ENCODE measurements at regions not wholly inside any gene's neighbourhood (a gene's known extent, or its start where the extent isn't known, plus 50 kb on each side); places are given as distances from the start of the nearest gene placed in this dataset.

DNA sequence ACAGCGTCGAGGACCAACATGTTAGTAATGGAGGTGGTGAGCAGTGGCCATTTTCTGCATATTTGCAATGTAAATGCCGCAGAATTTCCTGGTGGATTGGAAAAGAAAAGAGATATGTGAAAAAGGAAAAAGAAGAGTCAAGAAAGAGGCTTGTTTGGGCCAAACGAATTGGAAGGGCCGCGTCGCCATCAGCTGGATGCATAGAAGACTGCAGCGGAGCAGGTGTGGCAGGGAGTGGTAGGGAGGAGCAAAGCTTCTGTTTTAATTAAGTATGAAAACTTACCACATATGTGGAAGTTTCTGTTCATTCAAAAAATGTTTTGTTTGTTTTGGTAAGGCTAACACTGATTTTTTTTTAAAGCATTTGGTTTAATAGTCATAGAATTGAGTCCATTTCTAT is 690.7 kb downstream of the NCAM2 start:
- BruUV-seq (replicated peaks), result no TSS peak
- H3K9me2 ChIP-seq (ENCODE audit: insufficient read depth), result no peaks in the 10 kb centered on the region
- no peaks in the 10 kb centered on the region for H3F3A ChIP-seq (ENCODE audit: insufficient read depth, low read depth)
- H3K4me2 ChIP-seq, result no peak overlapping the region
- no peak overlapping the region for H2AFZ ChIP-seq
- no peaks in the 10 kb centered on the region for H3K4me1 ChIP-seq (replicated peaks; ENCODE audit: insufficient read depth)
- no peak overlapping the region for H3K27ac ChIP-seq
- no peaks in the 10 kb centered on the region for H3K36me3 ChIP-seq (ENCODE audit: low read depth)
- no peaks in the 10 kb centered on the region for H3K9me3 ChIP-seq (ENCODE audit: insufficient read depth, low read depth)
- intact Hi-C loops (cut with micrococcal nuclease; ENCODE audit: unreplicated experiment), result loop anchor here (10.0 kb wide), 1 partner anchor 454 kb away; no protein-coding TSS in a partner anchor
- DNase-seq, result no peak
- ChIA-PET CTCF (no interaction called here), POLR2A (ENCODE audit: unreplicated experiment) (no interaction called here)
- no peak for TF ChIP-seq EZH2 (IDR thresholded peaks at IDR 0.05; ENCODE audit: low read depth)
- H4K20me1 ChIP-seq (ENCODE audit: insufficient read depth), result no peaks in the 10 kb centered on the region
- H3K79me2 ChIP-seq (ENCODE audit: low read depth), result no peaks in the 10 kb centered on the region
- H3K27me3 ChIP-seq (ENCODE audit: insufficient read depth, low read depth), result no peaks in the 10 kb centered on the region
- H3K4me3 ChIP-seq, result no peak overlapping the region

- H3K9me2 ChIP-seq (ENCODE audit: insufficient read depth), result no peaks in the 10 kb centered on the region
- H3K9me3 ChIP-seq (ENCODE audit: insufficient read depth, low read depth), result no peaks in the 10 kb centered on the region
- no peaks in the 10 kb centered on the region for H3K36me3 ChIP-seq (ENCODE audit: low read depth)
- H3F3A ChIP-seq (ENCODE audit: insufficient read depth, low read depth), result no peaks in the 10 kb centered on the region
- intact Hi-C loops (cut with micrococcal nuclease; ENCODE audit: unreplicated experiment), result no loop called here
- POLR2A ChIA-PET (ENCODE audit: unreplicated experiment), result no interaction called here
- CTCF ChIA-PET, result no interaction called here
- no peaks in the 10 kb centered on the region for H4K20me1 ChIP-seq (ENCODE audit: insufficient read depth)
- H2AFZ ChIP-seq, result no peak overlapping the region
- no peak overlapping the region for H3K4me3 ChIP-seq
- no peaks in the 10 kb centered on the region for H3K27me3 ChIP-seq (ENCODE audit: insufficient read depth, low read depth)
- no peaks in the 10 kb centered on the region for H3K4me1 ChIP-seq (replicated peaks; ENCODE audit: insufficient read depth)
- no peaks in the 10 kb centered on the region for H3K79me2 ChIP-seq (ENCODE audit: low read depth)
- DNase-seq, result no peak
- TF ChIP-seq CTCF (conservative IDR thresholded peaks at IDR 0.05) (no peak), EZH2 (IDR thresholded peaks at IDR 0.05; ENCODE audit: low read depth) (no peak)
- no peak overlapping the region for H3K27ac ChIP-seq
- H3K4me2 ChIP-seq, result no peak overlapping the region
- no TSS peak for BruUV-seq (replicated peaks)
Observed at GRCh38 chr21:21690068-21690665, 692.0 kb downstream of the NCAM2 start.

DNA sequence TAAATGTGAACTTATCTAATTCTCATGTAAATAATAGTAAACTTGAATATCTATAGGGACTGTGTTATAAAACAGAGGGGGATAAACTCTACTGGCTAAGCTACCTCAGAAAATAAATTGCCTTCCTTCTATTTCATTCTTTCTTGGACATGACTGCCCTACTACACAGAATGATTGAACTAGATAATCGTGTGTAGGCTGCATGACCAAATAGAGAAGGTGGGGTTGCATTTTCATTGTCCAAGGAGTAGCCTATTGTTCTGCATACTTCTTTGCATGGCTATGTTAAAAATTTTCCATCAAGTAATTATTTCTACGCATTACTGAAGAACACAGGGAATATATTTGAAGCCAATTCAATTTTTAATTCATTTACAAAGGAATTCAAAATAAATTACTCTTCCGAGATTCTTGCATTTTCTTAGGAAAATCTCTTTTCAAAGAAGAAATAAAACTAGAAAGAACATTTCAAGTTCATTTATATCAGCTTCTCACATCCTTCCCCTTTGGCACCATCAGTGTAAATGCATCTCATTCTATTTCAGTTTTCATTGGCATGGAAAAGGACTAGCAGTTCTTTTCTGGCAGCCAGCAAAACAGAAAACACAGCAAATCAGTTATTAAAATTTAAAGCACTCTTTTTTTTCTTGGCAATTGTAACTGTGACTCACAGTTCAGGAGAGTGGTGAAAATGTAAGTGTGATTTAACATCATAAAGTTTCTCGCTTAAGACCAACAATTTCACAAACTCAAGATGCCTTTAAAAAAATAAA is 714.7 kb downstream of the NCAM2 start:
- BruUV-seq (replicated peaks), result no TSS peak
- no peaks in the 10 kb centered on the region for H4K20me1 ChIP-seq (ENCODE audit: insufficient read depth)
- H3K4me3 ChIP-seq, result no peak overlapping the region
- H3K79me2 ChIP-seq (ENCODE audit: low read depth), result no peaks in the 10 kb centered on the region
- POLR2A ChIA-PET (ENCODE audit: unreplicated experiment), result no interaction called here
- no peaks in the 10 kb centered on the region for H3K9me2 ChIP-seq (ENCODE audit: insufficient read depth)
- no peaks in the 10 kb centered on the region for H3K4me1 ChIP-seq (replicated peaks; ENCODE audit: insufficient read depth)
- DNase-seq, result no peak
- CTCF ChIA-PET, result no interaction called here
- TF ChIP-seq CTCF (conservative IDR thresholded peaks at IDR 0.05) (no peak), EZH2 (IDR thresholded peaks at IDR 0.05; ENCODE audit: low read depth) (no peak)
- H3K4me2 ChIP-seq, result no peak overlapping the region
- H3F3A ChIP-seq (ENCODE audit: insufficient read depth, low read depth), result no peaks in the 10 kb centered on the region
- H3K27ac ChIP-seq, result no peak overlapping the region
- H3K9me3 ChIP-seq (ENCODE audit: insufficient read depth, low read depth), result no peaks in the 10 kb centered on the region
- H3K27me3 ChIP-seq (ENCODE audit: insufficient read depth, low read depth), result no peaks in the 10 kb centered on the region
- intact Hi-C loops (cut with micrococcal nuclease; ENCODE audit: unreplicated experiment), result no loop called here
- no peaks in the 10 kb centered on the region for H3K36me3 ChIP-seq (ENCODE audit: low read depth)
- no peak overlapping the region for H2AFZ ChIP-seq
